NCI-H1694 treated with DMSO at 0.1 percent for 48 hours (cell line): ENCODE measurements at regions not wholly inside any gene's neighbourhood (a gene's known extent, or its start where the extent isn't known, plus 50 kb on each side); places are given as distances from the start of the nearest gene placed in this dataset.
"Not testable (repeated sequence)": the region's sequence is repeated elsewhere in the genome, so short reads cannot be mapped to it uniquely, and the experiment has no call there.

ENCODE experiments used
- DNase-seq: peaks from one replicate; lab custom pipeline; 2025; lab: John Stamatoyannopoulos, UW

DNA sequence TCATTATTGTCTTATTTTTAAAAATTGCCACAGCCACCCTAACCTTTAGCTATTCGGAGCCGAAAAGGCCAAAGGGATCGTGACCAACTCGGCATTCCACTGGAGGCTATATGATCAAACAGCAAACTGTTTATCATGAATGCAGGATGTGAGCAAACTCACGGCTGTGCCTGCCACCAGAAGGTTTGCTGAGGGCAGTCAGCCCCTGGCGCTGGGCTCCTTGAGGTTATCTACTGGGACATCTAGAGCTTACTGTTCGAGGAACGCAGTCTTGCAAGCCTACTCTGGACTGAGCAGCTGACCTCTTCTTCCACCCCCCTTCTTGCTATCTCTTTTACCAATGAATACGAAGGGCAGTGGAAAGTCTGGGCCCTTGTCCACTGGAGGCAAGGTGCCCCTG lies 231.5 kb upstream of the TARS1 start:
- no peak for DNase-seq

DNA sequence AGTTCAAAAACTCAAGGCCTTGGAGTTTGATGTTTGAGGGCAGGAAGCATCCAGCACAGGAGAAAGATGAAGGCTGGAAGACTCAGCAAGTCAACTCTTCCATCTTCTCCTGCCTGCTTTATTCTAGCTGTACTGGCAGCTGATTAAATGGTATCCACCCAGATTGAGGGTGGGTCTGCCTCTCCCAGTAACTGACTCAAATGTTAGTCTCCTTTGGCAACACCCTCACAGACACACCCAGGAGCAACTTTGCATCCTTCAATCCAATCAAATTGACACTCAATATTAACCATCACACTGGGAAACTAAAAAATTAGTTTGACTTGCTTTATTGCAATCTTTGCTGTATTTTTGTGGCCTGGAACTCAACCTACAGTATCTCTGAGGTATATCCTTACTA lies 230.5 kb upstream of the TARS1 start:
- not testable (repeated sequence) for DNase-seq

DNA sequence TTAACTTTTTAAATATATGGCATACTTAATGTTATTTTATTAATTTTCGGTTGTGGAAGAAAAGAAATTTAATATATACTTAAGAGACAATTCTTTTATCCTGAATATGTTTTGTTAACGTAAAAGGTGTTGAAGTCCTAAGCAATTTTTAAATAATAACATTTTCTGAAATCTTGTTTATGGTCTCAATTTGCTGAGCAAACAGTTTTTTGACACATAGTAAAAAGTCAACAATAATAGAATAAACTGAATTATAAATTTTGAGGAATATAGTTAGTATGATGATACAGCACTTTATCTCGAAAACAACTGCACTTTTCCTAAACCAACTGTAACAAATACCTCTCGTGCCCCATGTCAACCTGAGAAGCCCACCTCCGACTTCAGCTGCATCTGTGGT lies 229.8 kb upstream of the TARS1 start:
- DNase-seq = no peak

DNA sequence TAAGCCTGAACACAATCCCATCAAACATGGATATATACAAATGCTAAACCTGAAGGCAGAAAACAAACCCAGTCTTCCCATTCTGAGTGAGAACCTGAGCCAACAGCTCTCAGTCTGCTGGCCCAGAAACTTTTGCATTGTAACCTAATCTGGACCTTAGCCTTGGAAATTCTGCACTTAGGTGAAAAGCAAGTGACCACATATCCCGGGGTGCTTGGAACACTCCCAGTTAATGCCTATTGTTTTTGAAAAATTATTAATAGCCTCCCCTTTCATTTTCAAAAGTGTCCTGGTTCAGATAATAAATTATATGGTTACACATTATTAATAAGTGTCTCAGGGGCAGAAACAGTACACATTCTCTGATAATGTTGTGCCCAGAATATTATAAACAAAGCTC lies 228.3 kb upstream of the TARS1 start:
- DNase-seq = no peak

DNA sequence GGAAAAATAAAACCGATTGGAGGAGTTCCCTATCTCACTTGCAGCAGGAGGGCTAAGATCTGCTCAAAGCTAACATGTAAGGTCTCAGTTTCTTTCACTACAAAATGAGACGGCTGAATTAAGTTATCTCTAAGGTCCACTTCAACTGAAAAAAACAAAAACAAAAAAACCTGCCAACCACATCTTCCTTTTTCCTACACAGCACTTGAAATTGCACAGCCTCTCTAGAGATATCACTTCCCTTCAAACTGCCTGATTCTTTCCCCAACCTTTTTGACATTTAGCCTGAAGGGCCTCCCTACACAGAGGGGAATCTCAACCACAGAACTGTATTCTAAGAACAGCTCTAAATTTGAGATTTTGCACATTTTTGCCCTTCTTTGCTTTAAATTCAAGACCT lies 227.9 kb upstream of the TARS1 start:
- no peak for DNase-seq

DNA sequence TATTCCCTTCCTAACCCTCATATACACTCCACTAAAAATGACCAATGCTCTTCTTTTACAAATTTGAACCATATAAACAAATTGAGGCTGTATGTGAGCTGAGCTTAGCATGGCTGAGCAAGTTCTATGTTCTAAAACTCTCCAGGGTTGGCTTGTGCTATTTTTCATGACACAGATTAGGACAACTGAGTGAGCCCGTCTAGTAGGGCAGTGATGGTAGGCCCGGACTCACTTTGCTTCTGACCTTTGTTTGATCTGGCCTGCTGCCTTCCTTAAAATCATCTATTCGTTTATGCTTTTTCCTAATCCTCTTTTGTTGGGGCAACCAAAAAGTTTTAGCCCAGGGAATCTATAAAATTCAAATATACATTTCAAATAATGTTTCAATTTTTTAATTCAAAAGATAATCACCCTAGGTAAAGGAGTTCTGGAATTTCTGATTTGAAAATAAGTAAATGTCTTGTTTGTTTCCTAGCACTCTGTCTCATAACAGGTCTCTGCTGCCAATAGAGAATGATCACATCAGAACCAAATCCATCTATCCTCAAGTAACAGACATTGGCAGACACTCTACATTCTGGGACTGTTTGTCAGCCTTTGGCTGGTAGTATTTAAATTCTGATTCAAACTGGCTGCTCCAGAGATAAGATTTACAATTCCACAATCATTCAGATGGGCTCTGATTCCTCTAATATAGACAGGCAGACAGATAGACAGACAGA lies 217.0 kb upstream of the TARS1 start:
- DNase-seq = no peak

DNA sequence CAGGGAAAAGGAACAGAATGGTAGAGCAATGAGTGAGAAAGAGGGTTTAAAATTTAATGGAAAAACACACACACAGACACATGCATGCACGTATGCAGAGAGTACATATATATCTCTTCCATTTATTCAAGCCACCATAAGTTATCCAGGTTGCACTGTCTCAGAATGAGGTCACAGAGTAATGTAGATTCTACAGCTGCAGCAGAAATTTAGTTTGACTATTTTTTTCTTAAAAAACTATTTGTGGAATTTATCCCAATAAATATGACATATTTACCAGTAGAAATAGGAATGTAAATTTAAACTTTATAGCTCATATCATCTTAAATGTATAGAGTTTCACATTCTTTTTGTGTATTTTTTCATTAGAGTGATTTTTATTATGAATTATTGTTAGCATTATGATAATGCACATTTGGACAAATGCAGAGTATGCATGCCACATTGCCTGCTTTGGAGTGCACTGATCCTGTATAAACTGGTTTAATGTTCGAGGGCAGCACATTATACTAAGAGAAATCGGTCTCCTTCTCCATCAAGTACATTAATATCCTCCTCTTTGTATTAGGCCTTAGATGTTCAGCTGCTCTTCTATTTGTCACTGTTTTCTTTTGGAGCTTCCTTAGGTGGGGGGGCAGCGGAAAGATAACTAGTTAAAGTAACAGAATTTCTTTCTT lies 216.3 kb upstream of the TARS1 start:
- no peak for DNase-seq

DNA sequence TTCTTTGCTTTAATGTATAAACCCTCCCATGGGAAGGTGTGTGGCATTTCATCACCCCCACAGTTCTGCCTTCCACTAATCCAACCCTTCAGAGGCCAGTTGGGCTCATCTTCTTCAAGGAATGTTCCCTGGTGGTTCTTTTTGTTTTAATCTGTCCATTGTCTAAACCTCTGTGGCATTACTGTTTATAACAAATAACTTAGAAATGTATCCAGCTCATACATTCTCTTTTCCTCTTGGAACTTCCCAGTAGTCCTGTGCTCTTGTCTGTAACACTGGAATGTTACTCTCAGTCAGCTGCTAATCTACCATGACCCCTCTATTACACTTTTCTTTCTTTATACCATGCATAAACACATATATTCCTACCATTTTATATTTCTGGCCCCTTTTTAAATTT lies 213.5 kb upstream of the TARS1 start:
- no peak for DNase-seq

DNA sequence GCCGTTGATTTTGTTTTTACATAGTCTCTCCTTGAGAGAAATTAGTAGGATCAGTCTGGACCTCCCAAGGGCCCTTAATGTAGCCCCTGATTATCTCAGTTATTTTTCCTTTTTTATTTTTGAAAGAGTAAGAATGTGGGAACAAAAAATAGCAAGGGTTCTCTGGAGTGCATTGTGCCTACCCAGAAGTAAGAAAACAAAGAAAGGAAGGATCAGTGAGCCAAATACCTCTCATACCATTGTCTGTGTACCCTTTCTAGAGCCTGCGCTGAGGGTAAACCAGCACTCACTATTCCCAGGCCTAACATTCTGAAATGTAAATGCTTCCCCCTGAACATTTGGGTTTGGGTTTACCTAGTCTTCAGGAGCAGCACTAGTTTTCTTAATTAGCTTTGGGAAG lies 213.0 kb upstream of the TARS1 start:
- no peak for DNase-seq

DNA sequence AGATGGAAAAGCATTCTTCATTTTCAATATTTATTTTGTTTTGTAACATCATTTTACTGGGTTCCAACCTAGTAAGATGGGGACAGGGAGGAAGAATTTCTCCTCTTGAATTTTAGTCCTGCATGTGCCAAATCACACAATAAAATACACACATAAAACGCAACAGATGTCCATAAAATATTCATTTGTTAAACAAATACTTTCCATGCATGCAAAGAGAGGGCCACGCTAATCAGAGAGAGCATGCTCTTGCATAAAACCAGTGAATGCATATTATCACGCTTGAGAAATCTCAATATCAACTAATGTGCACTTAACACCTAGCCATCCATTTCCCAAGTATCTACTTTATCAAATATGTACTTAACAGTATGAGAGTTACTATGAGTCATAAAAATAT lies 212.6 kb upstream of the TARS1 start:
- no peak for DNase-seq

DNA sequence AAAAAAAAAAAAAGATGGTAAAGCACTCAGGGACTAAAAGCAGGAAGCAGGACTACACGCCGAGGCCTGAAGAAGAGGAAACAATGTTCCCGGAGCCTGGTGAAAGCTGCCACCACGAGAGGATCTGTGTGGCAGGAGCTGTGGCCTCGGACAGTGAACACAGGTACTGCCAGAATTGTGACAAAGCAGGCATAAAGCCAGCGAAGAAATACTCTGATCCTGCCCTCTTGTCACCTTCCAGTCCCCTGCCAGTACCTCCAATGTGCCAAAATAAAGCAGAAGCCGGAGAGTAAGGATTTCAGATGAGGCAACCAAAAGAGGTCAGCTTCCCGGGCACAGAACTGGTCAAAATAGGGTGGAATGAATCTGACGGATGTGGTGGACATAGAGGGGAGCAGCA lies 211.5 kb upstream of the TARS1 start:
- no peak for DNase-seq

DNA sequence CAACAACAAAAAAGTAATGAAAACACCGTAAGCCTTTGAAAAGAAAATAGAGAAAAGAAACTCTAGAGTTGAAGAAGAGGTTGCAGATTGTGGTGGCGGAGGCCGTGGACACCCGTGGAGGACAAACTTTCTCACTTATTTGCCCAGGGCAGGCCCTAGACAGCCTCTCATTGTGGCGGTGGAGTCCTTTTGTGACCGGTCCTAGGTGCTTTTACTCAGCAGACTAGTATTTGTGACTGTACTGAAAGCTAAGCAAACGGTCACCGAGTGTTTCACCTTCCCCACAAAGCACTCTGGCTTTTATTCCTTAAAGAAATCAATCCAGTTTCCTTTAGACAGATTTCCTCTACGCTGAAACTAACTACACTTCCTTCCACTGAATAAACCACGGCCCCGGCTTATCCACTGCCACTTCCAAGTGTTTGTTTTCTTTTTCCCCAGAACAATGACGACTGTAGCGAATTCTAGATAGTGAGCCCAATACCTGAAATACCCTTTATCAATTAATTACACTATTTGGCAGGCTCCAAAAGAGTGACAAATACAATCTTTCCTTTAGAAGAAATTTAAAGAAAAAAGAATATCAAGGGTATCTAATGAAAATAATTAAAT lies 210.2 kb upstream of the TARS1 start:
- DNase-seq = no peak

DNA sequence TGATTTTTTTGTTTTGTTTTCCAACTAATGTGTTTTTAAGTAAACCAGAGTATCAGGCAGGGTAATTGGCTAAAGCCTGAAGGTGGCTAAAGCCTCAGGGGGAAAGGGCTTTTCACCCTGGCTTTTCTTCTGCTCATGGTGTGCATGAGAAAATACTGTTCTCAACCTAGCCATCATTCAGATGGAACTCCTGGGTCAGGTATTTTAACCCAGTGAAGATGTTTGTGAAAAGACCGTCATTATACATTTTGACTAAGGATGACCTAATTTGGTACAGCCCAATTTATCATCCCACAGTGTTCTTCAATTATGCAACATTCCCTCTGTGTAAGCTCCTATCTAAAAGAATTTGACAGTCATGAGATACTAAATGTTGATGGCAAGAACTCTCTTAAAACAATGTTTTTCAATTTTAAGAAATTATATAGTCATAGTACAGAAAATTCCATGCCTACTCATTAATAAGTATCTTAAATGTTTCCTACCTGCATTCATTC lies 209.5 kb upstream of the TARS1 start:
- no peak for DNase-seq

DNA sequence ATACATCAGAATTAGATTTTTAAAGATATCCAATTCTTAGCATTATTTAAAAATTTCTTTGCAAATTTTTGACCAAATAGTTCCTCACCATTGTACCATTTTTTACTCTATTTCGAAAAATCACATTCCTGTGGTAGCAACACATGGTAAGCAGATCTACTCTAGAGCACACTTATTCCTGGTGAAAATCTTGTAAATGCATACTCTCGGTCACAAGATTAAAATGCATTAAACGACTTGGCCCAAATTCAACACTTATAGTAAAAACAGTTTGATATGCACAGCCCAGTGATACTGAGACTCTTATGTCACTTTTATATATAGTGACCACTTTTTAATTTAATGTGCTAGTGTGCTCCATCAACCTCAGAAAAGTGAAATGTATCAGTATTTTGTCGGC lies 208.8 kb upstream of the TARS1 start:
- DNase-seq = no peak

DNA sequence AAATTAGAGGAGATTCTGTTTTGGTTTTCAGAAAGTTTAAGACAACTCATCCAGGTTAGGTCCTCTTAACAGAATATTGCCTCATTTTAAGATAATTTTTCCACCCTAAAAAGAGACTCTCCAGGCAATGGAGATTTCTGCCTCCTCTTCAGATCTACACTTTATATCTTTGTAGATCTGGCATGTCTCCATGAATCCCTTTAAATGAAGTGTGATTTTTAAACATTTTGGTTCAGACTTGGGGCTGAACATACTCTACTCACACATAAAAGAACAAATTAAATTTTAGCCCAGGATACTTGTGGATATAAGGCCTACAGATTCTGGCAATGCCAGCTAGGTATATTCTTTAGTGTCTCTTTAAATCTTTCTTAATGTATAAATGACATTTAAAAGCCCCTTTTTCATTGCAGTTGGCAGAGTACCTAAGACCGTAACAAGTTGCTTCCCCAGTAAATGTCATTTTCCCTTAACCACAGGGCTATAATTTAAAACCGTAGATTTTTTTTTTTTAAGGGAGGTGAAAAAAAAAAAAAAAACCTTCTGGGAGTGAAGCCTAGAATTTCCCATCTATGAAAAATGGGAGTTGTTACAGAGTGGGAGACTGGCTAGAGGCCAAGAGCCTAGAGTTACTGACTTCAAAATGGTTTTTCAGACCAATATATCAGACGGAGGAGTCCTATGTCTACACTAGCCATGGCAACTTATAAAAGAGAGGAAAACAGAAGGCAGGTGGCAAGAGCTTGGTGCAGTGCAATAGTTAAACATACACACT lies 207.8 kb upstream of the TARS1 start:
- no peak for DNase-seq

DNA sequence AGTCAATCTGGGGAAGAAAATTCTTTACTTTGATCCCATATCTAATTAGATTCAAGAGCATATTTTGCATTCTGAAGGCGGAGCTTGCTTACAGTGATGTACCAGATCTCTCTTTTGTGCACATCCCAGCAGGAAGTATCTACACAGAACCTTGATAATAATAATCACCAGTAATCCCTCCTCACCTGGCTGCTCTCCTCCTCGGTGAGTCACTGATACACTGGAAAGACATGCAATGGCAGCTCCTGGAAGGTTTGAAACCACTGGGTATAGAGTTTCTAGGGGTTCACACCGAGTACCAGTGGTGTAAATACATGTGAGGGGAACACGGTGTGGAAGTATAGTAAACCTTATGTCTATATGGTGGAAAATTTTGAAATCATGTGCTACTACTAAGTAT lies 205.5 kb upstream of the TARS1 start:
- no peak for DNase-seq

DNA sequence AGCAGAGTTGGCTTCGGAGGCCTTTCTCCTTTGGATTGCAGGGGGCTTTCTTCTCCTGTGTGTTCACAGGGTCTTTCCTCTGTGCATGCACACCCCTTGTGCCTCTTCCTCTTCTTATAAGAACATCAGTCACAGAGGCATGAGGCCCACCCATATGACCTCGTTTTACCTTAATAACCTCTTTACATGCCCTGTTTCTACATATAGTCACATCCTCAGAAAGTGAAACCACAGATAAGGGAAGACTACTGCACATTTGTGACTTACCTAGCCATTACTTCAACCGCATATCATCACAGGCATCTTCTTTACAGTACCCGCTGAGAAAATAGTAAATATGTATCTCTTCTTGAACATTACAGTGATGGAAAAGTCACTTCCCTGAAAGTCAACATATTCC lies 204.9 kb upstream of the TARS1 start:
- DNase-seq = no peak

DNA sequence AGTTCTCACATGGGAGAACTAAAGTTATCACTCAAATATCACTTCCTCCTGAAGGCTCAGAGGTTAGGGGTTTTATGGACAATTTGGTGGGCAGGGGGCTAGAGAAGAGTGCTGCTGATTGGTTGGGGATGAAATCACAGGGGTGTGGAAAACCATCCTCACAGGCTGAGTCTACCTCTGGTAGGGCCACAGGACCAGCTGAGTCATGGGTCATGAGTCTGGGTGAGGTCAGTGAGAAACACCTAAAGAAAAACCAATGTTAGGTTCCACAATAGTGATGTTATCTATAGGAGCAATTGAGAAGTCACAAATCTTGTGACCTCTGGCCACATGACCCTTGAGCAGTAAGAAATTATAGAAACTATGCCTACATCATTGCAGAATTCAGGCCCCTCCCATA lies 203.3 kb upstream of the TARS1 start:
- DNase-seq = no peak

DNA sequence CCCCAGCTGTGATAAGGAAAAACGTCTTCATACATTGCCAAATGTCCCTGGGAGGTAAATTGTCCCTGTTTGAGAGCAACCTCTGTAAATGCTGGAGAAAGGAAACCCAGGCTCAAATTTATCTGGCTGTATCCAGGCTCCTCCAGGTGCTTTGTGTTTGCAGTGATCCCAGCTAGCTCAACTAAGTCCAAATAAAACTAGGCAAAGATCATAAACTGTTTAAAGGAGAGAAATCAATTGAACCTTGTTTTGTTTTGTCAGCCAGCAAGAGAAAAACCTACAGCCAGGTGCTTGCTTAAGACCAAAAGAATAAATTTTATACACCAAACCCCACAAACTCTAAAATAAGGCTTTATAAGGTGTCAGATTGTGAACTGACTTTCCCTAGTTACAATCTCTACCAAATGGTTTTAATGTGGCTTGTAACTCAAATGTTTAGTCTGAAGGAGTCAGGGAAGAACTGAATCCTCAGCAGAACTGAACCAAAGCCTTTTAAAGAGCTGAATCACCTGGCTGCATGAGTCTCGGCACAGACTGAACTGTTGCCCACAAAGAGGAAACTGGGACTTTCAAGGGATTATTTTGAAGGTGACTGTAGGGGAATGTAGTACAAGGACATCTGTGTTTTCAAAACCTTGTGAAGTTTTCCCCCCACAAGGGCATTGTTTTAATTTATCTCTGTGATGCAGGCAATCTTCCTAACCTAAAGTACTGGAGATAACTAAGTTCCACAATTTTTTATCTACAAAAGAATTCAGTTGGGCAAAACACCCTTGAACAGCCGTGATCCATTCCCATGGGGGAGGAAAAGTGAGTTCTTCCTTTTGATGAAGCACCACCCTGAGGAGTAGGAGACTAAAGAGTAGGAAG lies 201.7 kb upstream of the TARS1 start:
- no peak for DNase-seq

DNA sequence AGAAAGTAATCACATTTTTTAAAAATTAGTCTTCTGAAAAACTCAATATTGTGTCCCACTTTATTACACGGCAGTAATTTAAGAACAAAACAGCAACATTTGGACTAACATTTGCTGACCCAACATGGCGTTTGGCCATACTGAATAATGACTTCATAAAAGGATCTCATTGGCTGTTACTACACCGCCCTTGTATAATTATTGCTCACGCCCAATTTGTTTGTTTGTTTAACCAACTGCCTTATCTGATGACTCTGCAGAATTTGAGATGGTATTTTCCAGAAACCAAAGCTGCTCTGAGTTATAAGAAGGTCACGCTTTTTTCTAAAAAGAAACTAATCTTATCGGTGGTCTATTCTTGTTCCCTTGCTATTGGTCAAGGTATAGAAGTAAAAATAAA lies 200.2 kb upstream of the TARS1 start:
- no peak for DNase-seq

DNA sequence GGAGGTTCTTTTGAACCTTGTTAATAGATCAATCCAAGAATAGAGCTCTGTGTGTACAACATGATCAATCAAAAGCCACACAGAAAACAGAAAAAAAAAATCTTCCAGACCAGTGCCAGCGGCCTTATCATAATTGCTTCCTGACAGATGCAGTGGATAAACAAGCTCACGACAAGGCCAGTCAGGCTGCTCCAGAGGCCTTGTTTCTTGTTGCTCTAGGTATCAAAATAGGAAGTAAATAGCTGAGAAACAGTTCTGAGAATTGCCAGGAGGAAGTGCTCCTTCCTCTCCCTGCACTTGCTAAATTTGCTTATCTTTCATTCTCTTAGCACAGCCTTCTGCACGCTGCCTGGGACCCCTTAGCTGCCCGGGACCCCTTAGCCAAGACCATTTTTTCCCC lies 199.0 kb upstream of the TARS1 start:
- no peak for DNase-seq

DNA sequence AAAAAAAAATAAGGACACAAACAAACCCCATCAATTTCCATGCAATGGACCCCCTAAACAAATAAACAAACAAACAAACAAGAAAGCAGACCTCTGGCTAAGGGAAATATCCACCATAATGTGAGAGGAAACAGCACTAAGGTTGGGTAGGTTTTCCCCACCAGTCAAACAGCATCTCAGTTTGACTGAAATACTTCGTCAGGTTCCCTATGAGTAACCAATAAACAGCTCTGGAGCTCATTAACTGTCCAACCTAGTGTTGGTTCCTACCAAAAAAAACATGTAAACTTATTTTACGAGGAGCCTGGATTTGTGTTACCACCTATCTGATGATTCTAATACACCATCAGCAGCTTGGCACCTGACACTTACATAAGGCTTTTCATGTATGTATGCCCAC lies 198.5 kb upstream of the TARS1 start:
- no peak for DNase-seq
